Motor neuron (in vitro differentiated cells): ENCODE measurements at regions not wholly inside any gene's neighbourhood (a gene's known extent, or its start where the extent isn't known, plus 50 kb on each side); places are given as distances from the start of the nearest gene placed in this dataset.

Experiments used
- ATAC-seq, 8 experiments: fragments of 200-7000 bp; cut with Tn5 transposase; replicated peaks in 6 of 8; 2 replicates each; pipeline ENCODE4 v1.8.0; 2021; ENCODE audit warnings: mild to moderate bottlenecking in 8 of 8, moderate library complexity in 8 of 8
- H3K27ac ChIP-seq, 2 donors: fragments of 250-450 bp; sonication (Bioruptor Pico); 2 replicates each; pipeline ENCODE4 v1.9.0; 2021; ENCODE audit warnings: antibody characterized with exemption in 2 of 2, mild to moderate bottlenecking in 2 of 2, moderate library complexity in 1 of 2
- H3K4me1 ChIP-seq, 2 donors: fragments of 250-450 bp; sonication (Bioruptor Pico); replicated peaks in 1 of 2; 2 replicates each; pipeline ENCODE4 v1.6.1; 2021; ENCODE audit warnings: antibody characterized with exemption in 2 of 2, mild to moderate bottlenecking in 2 of 2, moderate library complexity in 1 of 2
- H3K4me3 ChIP-seq, 5 donors: fragments of 250-450 bp; sonication (Bioruptor Pico); 2 replicates each; pipeline ENCODE4 v1.9.0; 2021; ENCODE audit warnings: antibody characterized with exemption in 5 of 5, mild to moderate bottlenecking in 5 of 5, moderate library complexity in 4 of 5
- WGBS, 10 experiments: fragments of 450-650 bp; shearing (Covaris generic); methylation state at CpG; one replicate each; pipeline ENCODE4 v1.0.0; 2022; 5-methylcytosine and 5-hydroxymethylcytosine counted together
- in situ Hi-C, 9 experiments: fragments of 400-800 bp; cut with MboI; loops; one replicate each; pipeline ENCODE4 v1.15.0; 2021; ENCODE audit warnings: low sequenced_read_pairs in 9 of 9, low pct_unique_long_range_greater_than_20kb in 2 of 9; ENCODE audit not compliant: unreplicated experiment in 9 of 9

- no peaks in the 10 kb centered on the region for H3K4me1 ChIP-seq
- ATAC-seq = peak in 1 of 8 experiments; percentile 26
- H3K4me3 ChIP-seq = no peak overlapping the region
- in situ Hi-C loops = loop anchor here in 1 of 9 experiments (25.0 kb wide), 1 partner anchor 524 kb away; a partner anchor contains a TSS
- 41 to 96% (median 62%) methylated on average over 2 to 10 of the region's 10 CpGs for WGBS, 10 experiments
- H3K27ac ChIP-seq = no peak overlapping the region
These were observed 49.8 kb upstream of the COPS8 start for GRCh38 chr2:237035781-237036475.
